Neural cell (in vitro differentiated cells): ENCODE measurements at regions not wholly inside any gene's neighbourhood (a gene's known extent, or its start where the extent isn't known, plus 50 kb on each side); places are given as distances from the start of the nearest gene placed in this dataset.

Source experiments
- H2AFZ ChIP-seq: fragments of 200-600, 300-800 bp; sonication (generic), shearing (Covaris generic); 2 replicates; pipeline ENCODE4 v1.6.0; 2014; ENCODE audit warnings: low read depth, mild to moderate bottlenecking, antibody characterized with exemption, low read length, moderate library complexity
- H3F3A ChIP-seq: fragments of 200-600 bp; shearing (Covaris generic); 2 replicates; pipeline ENCODE4 v1.6.1; 2016; ENCODE audit warnings: mild to moderate bottlenecking, moderate library complexity, mixed read lengths, antibody characterized with exemption, low read length; ENCODE audit not compliant: insufficient read depth, poor library complexity, severe bottlenecking
- H3K27ac ChIP-seq: fragments of 200-600, 300-800 bp; sonication (generic), shearing (Covaris generic); 2 replicates; pipeline ENCODE4 v1.5.1; 2014; ENCODE audit warnings: mild to moderate bottlenecking, low read length, moderate library complexity
- H3K27me3 ChIP-seq: fragments of 300-800, 200-600 bp; sonication (generic), shearing (Covaris generic); 2 replicates; pipeline ENCODE4 v1.6.0; 2014; ENCODE audit warnings: mild to moderate bottlenecking, low read depth, low read length, moderate library complexity; ENCODE audit not compliant: insufficient read depth
- H3K36me3 ChIP-seq: fragments of 300-800, 200-600 bp; sonication (generic), shearing (Covaris generic); 2 replicates; pipeline ENCODE4 v1.5.1; 2014; ENCODE audit warnings: mild to moderate bottlenecking, antibody characterized with exemption, low read length, moderate library complexity; ENCODE audit not compliant: insufficient read depth
- H3K4me2 ChIP-seq: fragments of 300-800, 200-600 bp; sonication (generic), shearing (Covaris generic); 2 replicates; pipeline ENCODE4 v1.6.0; 2014; ENCODE audit warnings: mild to moderate bottlenecking, low read length
- H3K4me3 ChIP-seq: fragments of 300-800, 200-600 bp; sonication (generic), shearing (Covaris generic); 2 replicates; pipeline ENCODE4 v1.5.1; 2014; ENCODE audit warnings: mild to moderate bottlenecking, low read length, moderate library complexity
- H3K79me2 ChIP-seq: fragments of 200-600 bp; shearing (Covaris generic); replicated peaks from 2 replicates; pipeline ENCODE4 v1.6.0; 2014; ENCODE audit warnings: mild to moderate bottlenecking, low read length, moderate library complexity; ENCODE audit not compliant: insufficient read depth
- H3K9ac ChIP-seq: fragments of 300-800, 200-600 bp; sonication (generic), shearing (Covaris generic); 2 replicates; pipeline ENCODE4 v1.6.1; 2016; ENCODE audit warnings: mild to moderate bottlenecking, low read length, mixed read lengths
- H3K9me2 ChIP-seq: fragments of 200-600 bp; shearing (Covaris generic); 2 replicates; pipeline ENCODE4 v1.6.1; 2016; ENCODE audit warnings: mild to moderate bottlenecking, low read length, mixed read lengths; ENCODE audit not compliant: insufficient read depth
- H3K9me3 ChIP-seq: fragments of 200-600, 300-800 bp; sonication (generic), shearing (Covaris generic); 2 replicates; pipeline ENCODE4 v1.6.1; 2016; ENCODE audit warnings: mild to moderate bottlenecking, mixed run types, low read length, moderate library complexity, mixed read lengths
- H4K20me1 ChIP-seq: fragments of 200-600 bp; shearing (Covaris generic); 2 replicates; pipeline ENCODE4 v1.6.1; 2016; ENCODE audit warnings: mild to moderate bottlenecking, mixed run types; ENCODE audit not compliant: insufficient read depth
- EP300 ChIP-seq: fragments of 450-650 bp; conservative IDR thresholded peaks from 2 replicates; pipeline ENCODE4 v1.6.1; 2014; ENCODE audit warnings: antibody characterized with exemption, mild to moderate bottlenecking, moderate library complexity; ENCODE audit not compliant: poor library complexity, severe bottlenecking
- EZH2 ChIP-seq: fragments of 200-600, 300-800 bp; shearing (Covaris generic), sonication (generic); IDR thresholded peaks from 2 replicates; pipeline ENCODE4 v1.6.1; 2014; ENCODE audit warnings: antibody characterized with exemption, low read length, borderline replicate concordance, mild to moderate bottlenecking; ENCODE audit not compliant: insufficient read depth, poor library complexity, severe bottlenecking
- MXI1 ChIP-seq: fragments of 450-650 bp; conservative IDR thresholded peaks from 2 replicates; pipeline ENCODE4 v1.6.1; 2014; ENCODE audit warnings: antibody characterized with exemption, mild to moderate bottlenecking; ENCODE audit not compliant: poor library complexity, severe bottlenecking
- POLR2AphosphoS5 ChIP-seq: IDR thresholded peaks from 2 replicates; pipeline ENCODE4 v1.6.1; 2012
- RAD21 ChIP-seq: fragments of 450-650 bp; conservative IDR thresholded peaks from 2 replicates; pipeline ENCODE4 v1.6.1; 2014; ENCODE audit warnings: antibody characterized with exemption, mild to moderate bottlenecking, moderate library complexity
- SMC3 ChIP-seq: fragments of 450-650 bp; conservative IDR thresholded peaks from 2 replicates; pipeline ENCODE4 v1.6.1; 2014; ENCODE audit warnings: antibody characterized with exemption, mild to moderate bottlenecking, moderate library complexity; ENCODE audit not compliant: poor library complexity
- TAF1 ChIP-seq: IDR thresholded peaks from 2 replicates; pipeline ENCODE4 v1.6.1; 2012; ENCODE audit warnings: low read depth
- TF ChIP-seq, protein P1 (sequence below): fragments of 450-650 bp; IDR thresholded peaks from 2 replicates; pipeline ENCODE4 v1.5.1; 2014; ENCODE audit warnings: antibody characterized with exemption, mild to moderate bottlenecking, moderate library complexity; ENCODE audit not compliant: poor library complexity, severe bottlenecking
- TF ChIP-seq, protein P2 (sequence below): IDR thresholded peaks from 2 replicates; pipeline ENCODE4 v1.6.1; 2012; ENCODE audit warnings: borderline replicate concordance

DNA sequence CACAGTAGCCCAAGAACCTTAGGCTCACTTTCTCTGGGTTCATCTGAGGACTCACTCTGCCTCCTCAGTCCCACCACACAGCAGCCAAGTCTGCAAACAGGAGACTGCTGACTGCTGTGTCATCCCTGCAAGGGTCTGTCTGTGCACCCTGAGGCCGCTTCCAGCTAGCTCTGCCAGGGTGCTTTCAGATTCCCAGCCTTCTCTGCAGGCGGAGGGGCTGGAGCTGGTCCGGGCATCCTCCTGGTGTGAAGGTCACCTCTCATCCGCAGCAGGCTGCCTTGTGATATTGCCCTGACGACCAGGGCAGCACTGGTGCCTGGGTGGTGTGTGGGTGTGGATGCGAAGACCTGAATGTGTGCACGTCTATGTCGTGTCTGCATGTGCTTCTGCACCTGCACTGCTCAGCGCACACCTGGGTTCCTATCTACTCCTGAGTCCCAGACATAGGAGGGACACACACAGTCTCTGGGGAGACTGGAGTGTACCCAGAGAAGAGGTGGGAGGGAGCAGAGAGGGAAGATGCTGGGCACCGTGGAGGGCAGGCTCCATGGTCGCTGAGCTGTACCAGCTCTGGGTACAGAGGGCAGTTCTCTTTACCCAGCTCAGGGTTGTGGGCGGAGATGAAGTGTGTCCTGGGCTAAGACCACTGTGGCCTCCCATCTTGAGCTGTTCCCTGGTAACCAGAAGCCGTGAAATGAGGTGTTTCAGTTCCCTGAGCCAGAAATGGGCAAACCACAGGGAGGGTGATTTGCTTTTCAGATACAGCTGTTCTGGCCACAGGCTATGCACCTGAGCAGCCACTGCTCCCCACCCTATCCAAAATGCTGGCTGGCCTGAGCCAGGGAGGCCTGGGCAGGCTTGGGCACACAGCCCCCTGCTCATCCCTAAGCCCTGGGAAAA is 160.9 kb upstream of the CSF3R start:
- TF ChIP-seq SMC3 (no peak), RAD21 (no peak), EP300 (no peak), MXI1 (no peak)
- TF ChIP-seq, protein P1, sequence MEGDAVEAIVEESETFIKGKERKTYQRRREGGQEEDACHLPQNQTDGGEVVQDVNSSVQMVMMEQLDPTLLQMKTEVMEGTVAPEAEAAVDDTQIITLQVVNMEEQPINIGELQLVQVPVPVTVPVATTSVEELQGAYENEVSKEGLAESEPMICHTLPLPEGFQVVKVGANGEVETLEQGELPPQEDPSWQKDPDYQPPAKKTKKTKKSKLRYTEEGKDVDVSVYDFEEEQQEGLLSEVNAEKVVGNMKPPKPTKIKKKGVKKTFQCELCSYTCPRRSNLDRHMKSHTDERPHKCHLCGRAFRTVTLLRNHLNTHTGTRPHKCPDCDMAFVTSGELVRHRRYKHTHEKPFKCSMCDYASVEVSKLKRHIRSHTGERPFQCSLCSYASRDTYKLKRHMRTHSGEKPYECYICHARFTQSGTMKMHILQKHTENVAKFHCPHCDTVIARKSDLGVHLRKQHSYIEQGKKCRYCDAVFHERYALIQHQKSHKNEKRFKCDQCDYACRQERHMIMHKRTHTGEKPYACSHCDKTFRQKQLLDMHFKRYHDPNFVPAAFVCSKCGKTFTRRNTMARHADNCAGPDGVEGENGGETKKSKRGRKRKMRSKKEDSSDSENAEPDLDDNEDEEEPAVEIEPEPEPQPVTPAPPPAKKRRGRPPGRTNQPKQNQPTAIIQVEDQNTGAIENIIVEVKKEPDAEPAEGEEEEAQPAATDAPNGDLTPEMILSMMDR, result no peak
- Histone ChIP-seq H3K9me2 (no peaks in the 10 kb centered on the region), H3F3A (no peaks in the 10 kb centered on the region), H3K36me3 (no peaks in the 10 kb centered on the region), H3K4me2 (no peak overlapping the region), H3K9ac (no peak overlapping the region), H2AFZ (no peak overlapping the region), H3K79me2 (no peaks in the 10 kb centered on the region), H3K27me3 (no peaks in the 10 kb centered on the region), H3K4me3 (no peak overlapping the region), H4K20me1 (no peaks in the 10 kb centered on the region), H3K27ac (no peak overlapping the region), H3K9me3 (no peaks in the 10 kb centered on the region)

DNA sequence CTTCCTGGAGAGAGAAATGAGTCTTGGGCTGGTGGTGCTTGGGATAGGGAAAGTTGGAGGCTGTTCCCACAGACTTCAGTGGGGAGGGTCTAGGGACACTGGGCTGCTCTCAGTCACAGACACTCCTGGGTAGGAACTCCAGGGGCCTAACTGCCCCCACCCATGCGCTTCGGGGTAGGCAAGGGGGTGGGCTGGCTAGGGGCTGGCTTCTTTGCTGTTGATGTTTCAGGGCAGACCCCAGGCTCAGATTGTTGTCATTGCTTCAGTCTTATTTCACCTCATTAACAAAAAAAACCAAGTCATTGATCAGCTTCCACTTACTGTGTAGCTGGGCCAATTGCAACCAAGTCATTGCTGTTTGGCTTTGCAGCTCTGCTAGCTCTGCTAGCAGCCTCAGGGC is 160.1 kb upstream of the CSF3R start:
- H3K79me2 ChIP-seq, result no peaks in the 10 kb centered on the region
- H3K27me3 ChIP-seq, result no peaks in the 10 kb centered on the region
- H3K9me2 ChIP-seq, result no peaks in the 10 kb centered on the region
- H3K36me3 ChIP-seq, result no peaks in the 10 kb centered on the region
- no peaks in the 10 kb centered on the region for H3K9me3 ChIP-seq
- H2AFZ ChIP-seq, result no peak overlapping the region
- no peak for TF ChIP-seq EZH2
- TF ChIP-seq, protein P1, result no peak
- no peak for TF ChIP-seq TAF1
- H3K4me3 ChIP-seq, result no peak overlapping the region
- H3K27ac ChIP-seq, result no peak overlapping the region
- H3K9ac ChIP-seq, result no peak overlapping the region
- H3K4me2 ChIP-seq, result no peak overlapping the region
- no peaks in the 10 kb centered on the region for H3F3A ChIP-seq
- H4K20me1 ChIP-seq, result no peaks in the 10 kb centered on the region

DNA sequence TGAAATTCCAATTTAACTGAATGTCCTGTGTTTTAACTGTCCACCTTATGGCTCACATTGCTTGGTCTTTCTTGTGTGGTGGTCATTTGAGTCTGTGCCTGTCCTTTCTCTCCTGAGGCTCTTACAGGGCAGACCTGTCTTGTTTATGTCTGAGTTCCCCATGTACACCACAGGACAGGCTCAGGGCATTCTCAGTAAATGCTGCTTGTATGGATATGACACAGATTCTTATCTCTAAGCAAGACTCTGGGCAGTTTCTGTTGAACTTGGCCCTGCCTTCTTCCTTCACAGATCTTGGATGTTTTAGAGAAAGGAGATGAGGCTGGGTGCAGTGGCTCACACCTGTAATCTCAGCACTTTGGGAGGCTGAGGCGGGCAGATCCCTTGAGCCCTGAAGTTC is 159.1 kb upstream of the CSF3R start:
- Histone ChIP-seq H3K4me2 (no peak overlapping the region), H3K36me3 (no peaks in the 10 kb centered on the region), H3K4me3 (no peak overlapping the region), H3K9me3 (no peaks in the 10 kb centered on the region), H2AFZ (no peak overlapping the region), H3F3A (no peaks in the 10 kb centered on the region), H4K20me1 (no peaks in the 10 kb centered on the region), H3K9ac (no peak overlapping the region), H3K79me2 (no peaks in the 10 kb centered on the region), H3K9me2 (no peaks in the 10 kb centered on the region), H3K27me3 (no peaks in the 10 kb centered on the region), H3K27ac (no peak overlapping the region)
- TF ChIP-seq MXI1, result no peak
- TF ChIP-seq RAD21, result no peak
- TF ChIP-seq, protein P2, sequence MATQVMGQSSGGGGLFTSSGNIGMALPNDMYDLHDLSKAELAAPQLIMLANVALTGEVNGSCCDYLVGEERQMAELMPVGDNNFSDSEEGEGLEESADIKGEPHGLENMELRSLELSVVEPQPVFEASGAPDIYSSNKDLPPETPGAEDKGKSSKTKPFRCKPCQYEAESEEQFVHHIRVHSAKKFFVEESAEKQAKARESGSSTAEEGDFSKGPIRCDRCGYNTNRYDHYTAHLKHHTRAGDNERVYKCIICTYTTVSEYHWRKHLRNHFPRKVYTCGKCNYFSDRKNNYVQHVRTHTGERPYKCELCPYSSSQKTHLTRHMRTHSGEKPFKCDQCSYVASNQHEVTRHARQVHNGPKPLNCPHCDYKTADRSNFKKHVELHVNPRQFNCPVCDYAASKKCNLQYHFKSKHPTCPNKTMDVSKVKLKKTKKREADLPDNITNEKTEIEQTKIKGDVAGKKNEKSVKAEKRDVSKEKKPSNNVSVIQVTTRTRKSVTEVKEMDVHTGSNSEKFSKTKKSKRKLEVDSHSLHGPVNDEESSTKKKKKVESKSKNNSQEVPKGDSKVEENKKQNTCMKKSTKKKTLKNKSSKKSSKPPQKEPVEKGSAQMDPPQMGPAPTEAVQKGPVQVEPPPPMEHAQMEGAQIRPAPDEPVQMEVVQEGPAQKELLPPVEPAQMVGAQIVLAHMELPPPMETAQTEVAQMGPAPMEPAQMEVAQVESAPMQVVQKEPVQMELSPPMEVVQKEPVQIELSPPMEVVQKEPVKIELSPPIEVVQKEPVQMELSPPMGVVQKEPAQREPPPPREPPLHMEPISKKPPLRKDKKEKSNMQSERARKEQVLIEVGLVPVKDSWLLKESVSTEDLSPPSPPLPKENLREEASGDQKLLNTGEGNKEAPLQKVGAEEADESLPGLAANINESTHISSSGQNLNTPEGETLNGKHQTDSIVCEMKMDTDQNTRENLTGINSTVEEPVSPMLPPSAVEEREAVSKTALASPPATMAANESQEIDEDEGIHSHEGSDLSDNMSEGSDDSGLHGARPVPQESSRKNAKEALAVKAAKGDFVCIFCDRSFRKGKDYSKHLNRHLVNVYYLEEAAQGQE, result no peak
- no peak for TF ChIP-seq EZH2
- TF ChIP-seq, protein P1, result no peak
- TF ChIP-seq POLR2AphosphoS5, result no peak
- TF ChIP-seq TAF1, result no peak
- no peak for TF ChIP-seq SMC3
- no peak for TF ChIP-seq EP300
